H9 (cell line): ENCODE measurements at regions not wholly inside any gene's neighbourhood (a gene's known extent, or its start where the extent isn't known, plus 50 kb on each side); places are given as distances from the start of the nearest gene placed in this dataset.

Experiments
- DNase-seq: peaks from one replicate; pipeline ENCODE4 v3.0.0-alpha.2; 2017
- H2AFZ ChIP-seq: one replicate; pipeline ENCODE4 v1.6.1; 2013; ENCODE audit warnings: mild to moderate bottlenecking, low read length, control low read depth, moderate library complexity
- H2AK5ac ChIP-seq: 2 replicates; pipeline ENCODE4 v1.6.1; 2013; ENCODE audit warnings: low read length, control low read depth, mixed read lengths; ENCODE audit not compliant: insufficient read length
- H2BK120ac ChIP-seq: one replicate; pipeline ENCODE4 v1.6.1; 2013; ENCODE audit warnings: low read depth, mild to moderate bottlenecking, low read length, control low read depth, inconsistent platforms; ENCODE audit not compliant: poor library complexity, severe bottlenecking
- H2BK12ac ChIP-seq: 2 replicates; pipeline ENCODE4 v1.6.1; 2013; ENCODE audit warnings: low read length, control low read depth, mixed read lengths, low read depth; ENCODE audit not compliant: insufficient read length
- H2BK15ac ChIP-seq: 2 replicates; pipeline ENCODE4 v1.6.1; 2013; ENCODE audit warnings: low read depth, low read length, control low read depth
- H2BK20ac ChIP-seq: one replicate; pipeline ENCODE4 v1.6.1; 2013; ENCODE audit warnings: low read depth, mild to moderate bottlenecking, low read length, control low read depth, inconsistent platforms; ENCODE audit not compliant: poor library complexity, severe bottlenecking
- H2BK5ac ChIP-seq: 2 replicates; pipeline ENCODE4 v1.6.1; 2013; ENCODE audit warnings: low read length, control low read depth, mixed read lengths; ENCODE audit not compliant: insufficient read length
- H3K14ac ChIP-seq: 2 replicates; pipeline ENCODE4 v1.6.1; 2013; ENCODE audit warnings: low read length, control low read depth; ENCODE audit not compliant: insufficient read depth
- H3K18ac ChIP-seq: 2 replicates; pipeline ENCODE4 v1.6.1; 2013; ENCODE audit warnings: low read depth, mild to moderate bottlenecking, mixed read lengths, low read length, control low read depth; ENCODE audit not compliant: insufficient read length
- H3K23ac ChIP-seq: 2 replicates; pipeline ENCODE4 v1.6.1; 2013; ENCODE audit warnings: low read length, control low read depth, mixed read lengths, low read depth; ENCODE audit not compliant: insufficient read length
- H3K23me2 ChIP-seq: 2 replicates; pipeline ENCODE4 v1.6.1; 2013; ENCODE audit warnings: low read depth, mild to moderate bottlenecking, mixed read lengths, low read length, control low read depth; ENCODE audit not compliant: insufficient read length, poor library complexity, severe bottlenecking
- H3K27ac ChIP-seq: 2 replicates; pipeline ENCODE4 v1.5.1; 2013; ENCODE audit warnings: low read length, control low read depth, mixed read lengths, low read depth; ENCODE audit not compliant: insufficient read length
- H3K27me3 ChIP-seq: 2 replicates; pipeline ENCODE4 v1.6.1; 2013; ENCODE audit warnings: low read length, control low read depth, inconsistent platforms; ENCODE audit not compliant: insufficient read depth
- H3K4ac ChIP-seq: 2 replicates; pipeline ENCODE4 v1.6.1; 2013; ENCODE audit warnings: low read depth, mild to moderate bottlenecking, control low read depth, inconsistent platforms, low read length, moderate library complexity
- H3K4me1 ChIP-seq: 2 replicates; pipeline ENCODE4 v1.6.1; 2013; ENCODE audit warnings: low read length, control low read depth, inconsistent platforms; ENCODE audit not compliant: insufficient read depth
- H3K4me2 ChIP-seq: 2 replicates; pipeline ENCODE4 v1.6.1; 2013; ENCODE audit warnings: low read length, control low read depth, mixed read lengths; ENCODE audit not compliant: insufficient read length, insufficient read depth
- H3K56ac ChIP-seq: 2 replicates; pipeline ENCODE4 v1.6.1; 2013; ENCODE audit warnings: low read depth, mild to moderate bottlenecking, mixed read lengths, low read length, control low read depth; ENCODE audit not compliant: insufficient read length
- H3K79me1 ChIP-seq: 2 replicates; pipeline ENCODE4 v1.6.1; 2013; ENCODE audit warnings: low read depth, mild to moderate bottlenecking, moderate library complexity, low read length, control low read depth, inconsistent platforms; ENCODE audit not compliant: insufficient read depth, poor library complexity, severe bottlenecking
- H3K79me2 ChIP-seq: 2 replicates; pipeline ENCODE4 v1.6.1; 2013; ENCODE audit warnings: low read length, control low read depth, inconsistent platforms; ENCODE audit not compliant: insufficient read depth
- H3K9ac ChIP-seq: 2 replicates; pipeline ENCODE4 v1.6.1; 2013; ENCODE audit warnings: low read length, control low read depth, mixed read lengths; ENCODE audit not compliant: insufficient read length; ENCODE audit errors: extremely low read depth
- H3K9me3 ChIP-seq: one replicate; pipeline ENCODE4 v1.6.1; 2013; ENCODE audit warnings: low read depth, low read length, inconsistent platforms; ENCODE audit not compliant: control insufficient read depth
- H3T11ph ChIP-seq: one replicate; pipeline ENCODE4 v1.6.1; 2013; ENCODE audit warnings: mild to moderate bottlenecking, low read length, control low read depth, inconsistent platforms
- H4K20me1 ChIP-seq: one replicate; pipeline ENCODE4 v1.6.1; 2013; ENCODE audit not compliant: control insufficient read depth, insufficient read length, insufficient read depth
- H4K5ac ChIP-seq: 2 replicates; pipeline ENCODE4 v1.6.1; 2013; ENCODE audit warnings: low read depth, mild to moderate bottlenecking, mixed read lengths, low read length, control low read depth; ENCODE audit not compliant: insufficient read length
- H4K8ac ChIP-seq: replicated peaks from 2 replicates; pipeline ENCODE4 v1.6.1; 2013; ENCODE audit warnings: low read length, control low read depth, mixed read lengths, low read depth; ENCODE audit not compliant: insufficient read length
- H4K91ac ChIP-seq: 2 replicates; pipeline ENCODE4 v1.6.1; 2013; ENCODE audit warnings: low read depth, mild to moderate bottlenecking, moderate library complexity, mixed read lengths, low read length, control low read depth; ENCODE audit not compliant: insufficient read length
- H3K27ac Mint-ChIP-seq, 3 experiments: 2 replicates in 2 of 3; 3 replicates in 1 of 3; pipeline ENCODE4 v1.8.0; 2020 to 2021; ENCODE audit warnings: mixed read lengths in 3 of 3, mild to moderate bottlenecking in 1 of 3, moderate library complexity in 1 of 3
- H3K27me3 Mint-ChIP-seq: 2 replicates; pipeline ENCODE4 v1.8.0; 2021; ENCODE audit warnings: low read depth, mild to moderate bottlenecking, moderate library complexity, mixed read lengths
- H3K36me3 Mint-ChIP-seq, 3 experiments: 2 replicates in 2 of 3; 3 replicates in 1 of 3; pipeline ENCODE4 v1.8.0; 2020 to 2021; ENCODE audit warnings: low read depth in 3 of 3, mixed read lengths in 3 of 3; ENCODE audit not compliant: insufficient read depth in 1 of 3
- H3K4me1 Mint-ChIP-seq, 2 experiments: 2 replicates each; pipeline ENCODE4 v1.8.0; 2020; ENCODE audit warnings: mixed read lengths in 2 of 2
- H3K4me3 Mint-ChIP-seq, 2 experiments: 2 replicates in 1 of 2; 3 replicates in 1 of 2; pipeline ENCODE4 v1.8.0; 2020 to 2021; ENCODE audit warnings: mild to moderate bottlenecking in 2 of 2, mixed read lengths in 2 of 2, moderate library complexity in 1 of 2
- H3K9me3 Mint-ChIP-seq, 2 experiments: 2 replicates in 1 of 2; 3 replicates in 1 of 2; pipeline ENCODE4 v1.8.0; 2020; ENCODE audit warnings: mild to moderate bottlenecking in 2 of 2, mixed read lengths in 2 of 2, moderate library complexity in 1 of 2
- WGBS: extraction: QIAGEN DNeasy Blood & Tissue Kit; methylation state at CpG from one replicate; pipeline ENCODE4 v1.1.7; 2013; ENCODE audit warnings: missing lambda C conversion rate, low lambda C conversion rate, mixed read lengths; ENCODE audit not compliant: insufficient read length; ENCODE audit errors: extremely low coverage; 5-methylcytosine and 5-hydroxymethylcytosine counted together
- TF ChIP-seq, protein P1 (sequence below): fragments of 200-600 bp; sonication (generic); conservative IDR thresholded peaks from 3 replicates; pipeline ENCODE4 v1.8.0; 2021; ENCODE audit warnings: antibody characterized with exemption, mild to moderate bottlenecking

DNA sequence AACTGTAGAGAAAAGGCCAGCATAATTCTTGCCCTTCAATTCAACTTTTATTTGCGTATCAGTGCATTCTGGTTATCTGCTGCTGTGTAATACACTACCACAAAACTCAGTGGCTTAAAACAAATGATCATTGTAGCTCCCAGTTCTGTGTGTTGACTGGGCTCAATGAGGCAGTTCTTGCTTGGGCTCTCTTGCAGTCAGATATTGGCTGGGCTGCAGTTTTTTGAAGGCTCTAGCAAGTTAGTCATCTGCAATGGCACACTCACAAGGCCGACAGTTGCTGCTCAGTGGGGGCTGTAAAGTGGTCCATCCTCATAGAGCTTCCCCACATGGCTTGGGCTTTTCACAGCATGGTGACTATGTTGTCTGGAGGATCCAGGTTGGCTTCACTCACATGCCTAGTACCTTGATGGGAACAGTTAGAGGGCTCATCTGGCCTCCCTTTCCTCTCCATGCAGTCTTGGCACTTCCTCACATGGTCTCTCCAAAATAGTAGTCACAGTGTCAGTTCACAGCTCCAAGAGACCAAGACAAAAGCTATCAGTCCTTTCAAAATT is 110.6 kb upstream of the TNP1 start:
- no peaks in the 10 kb centered on the region; a peak in 1 of 7 replicates for H3K36me3 Mint-ChIP-seq
- TF ChIP-seq, protein P1, sequence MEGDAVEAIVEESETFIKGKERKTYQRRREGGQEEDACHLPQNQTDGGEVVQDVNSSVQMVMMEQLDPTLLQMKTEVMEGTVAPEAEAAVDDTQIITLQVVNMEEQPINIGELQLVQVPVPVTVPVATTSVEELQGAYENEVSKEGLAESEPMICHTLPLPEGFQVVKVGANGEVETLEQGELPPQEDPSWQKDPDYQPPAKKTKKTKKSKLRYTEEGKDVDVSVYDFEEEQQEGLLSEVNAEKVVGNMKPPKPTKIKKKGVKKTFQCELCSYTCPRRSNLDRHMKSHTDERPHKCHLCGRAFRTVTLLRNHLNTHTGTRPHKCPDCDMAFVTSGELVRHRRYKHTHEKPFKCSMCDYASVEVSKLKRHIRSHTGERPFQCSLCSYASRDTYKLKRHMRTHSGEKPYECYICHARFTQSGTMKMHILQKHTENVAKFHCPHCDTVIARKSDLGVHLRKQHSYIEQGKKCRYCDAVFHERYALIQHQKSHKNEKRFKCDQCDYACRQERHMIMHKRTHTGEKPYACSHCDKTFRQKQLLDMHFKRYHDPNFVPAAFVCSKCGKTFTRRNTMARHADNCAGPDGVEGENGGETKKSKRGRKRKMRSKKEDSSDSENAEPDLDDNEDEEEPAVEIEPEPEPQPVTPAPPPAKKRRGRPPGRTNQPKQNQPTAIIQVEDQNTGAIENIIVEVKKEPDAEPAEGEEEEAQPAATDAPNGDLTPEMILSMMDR, result no peak

More for the DNA sequence above, 110.6 kb upstream of the TNP1 start:
- Histone ChIP-seq H3K56ac (no peak overlapping the region), H3K27ac (no peak overlapping the region), H3K79me2 (no peaks in the 10 kb centered on the region), H3K4me1 (no peaks in the 10 kb centered on the region), H2AFZ (no peak overlapping the region), H2AK5ac (no peak overlapping the region), H3K14ac (no peak overlapping the region), H2BK15ac (no peak overlapping the region), H4K8ac (no peak overlapping the region), H4K91ac (no peak overlapping the region), H3K23me2 (no peaks in the 10 kb centered on the region), H4K5ac (no peak overlapping the region), H3K4me2 (no peak overlapping the region), H3K4ac (no peak overlapping the region), H3K9me3 (no peaks in the 10 kb centered on the region), H4K20me1 (no peaks in the 10 kb centered on the region), H3K9ac (no peak overlapping the region), H2BK120ac (no peak overlapping the region), H3K79me1 (no peaks in the 10 kb centered on the region), H3K18ac (no peak overlapping the region), H2BK20ac (no peak overlapping the region), H2BK12ac (no peak overlapping the region), H2BK5ac (no peak overlapping the region), H3K23ac (no peak overlapping the region), H3K27me3 (no peaks in the 10 kb centered on the region), H3T11ph (no peak overlapping the region)
- no peak for DNase-seq
- H3K9me3 Mint-ChIP-seq, result no peaks in the 10 kb centered on the region
- H3K27ac Mint-ChIP-seq, result no peak overlapping the region
- H3K27me3 Mint-ChIP-seq, result peaks cover 5% of the 10 kb centered on the region
- no peak overlapping the region for H3K4me3 Mint-ChIP-seq
- no CpG with 5 or more reads among the region's 2 CpGs for WGBS
- no peaks in the 10 kb centered on the region for H3K4me1 Mint-ChIP-seq
